Mesodermal cell (in vitro differentiated cells): ENCODE measurements at regions not wholly inside any gene's neighbourhood (a gene's known extent, or its start where the extent isn't known, plus 50 kb on each side); places are given as distances from the start of the nearest gene placed in this dataset.

Source experiments
- H3K27ac ChIP-seq: 2 replicates; pipeline ENCODE4 v1.7.0; 2013; ENCODE audit warnings: mild to moderate bottlenecking, low read depth, low read length, moderate library complexity; ENCODE audit not compliant: severe bottlenecking
- H3K36me3 ChIP-seq: 2 replicates; pipeline ENCODE4 v1.7.1; 2013; ENCODE audit warnings: mild to moderate bottlenecking, low read length, moderate library complexity; ENCODE audit not compliant: control insufficient read depth, insufficient read depth
- H3K4me1 ChIP-seq: one replicate; pipeline ENCODE4 v1.7.1; 2013; ENCODE audit warnings: mild to moderate bottlenecking, low read length; ENCODE audit not compliant: insufficient read depth, control insufficient read depth, poor library complexity, severe bottlenecking
- H3K4me3 ChIP-seq: 2 replicates; pipeline ENCODE4 v1.7.0; 2013; ENCODE audit warnings: low read length, control low read depth, mild to moderate bottlenecking; ENCODE audit not compliant: insufficient read depth, poor library complexity, severe bottlenecking; ENCODE audit errors: extremely low read depth
- H3K9me3 ChIP-seq: 2 replicates; pipeline ENCODE4 v1.7.1; 2013; ENCODE audit warnings: mild to moderate bottlenecking, low read length, moderate library complexity; ENCODE audit not compliant: control insufficient read depth
- WGBS, 2 experiments: methylation state at CpG; one replicate each; pipeline ENCODE4 v1.1.5; 2013; ENCODE audit warnings: missing lambda C conversion rate in 2 of 2; ENCODE audit not compliant: insufficient coverage in 2 of 2; 5-methylcytosine and 5-hydroxymethylcytosine counted together

GRCh38 chr3:107992976-107993684 lies 97.7 kb downstream of the CD47 start:
- no peak overlapping the region for H3K4me3 ChIP-seq
- no peak overlapping the region for H3K27ac ChIP-seq

GRCh38 chr3:107990926-107991325 lies 99.9 kb downstream of the CD47 start:
- H3K36me3 ChIP-seq: no peaks in the 10 kb centered on the region
- no peaks in the 10 kb centered on the region for H3K4me1 ChIP-seq
- WGBS, 2 experiments: 87 to 89% methylated on average over 2 to 4 of the region's 5 CpGs
- H3K9me3 ChIP-seq: no peaks in the 10 kb centered on the region
- H3K4me3 ChIP-seq: no peak overlapping the region
- H3K27ac ChIP-seq: no peak overlapping the region

More at GRCh38 chr3:107992976-107993684, 97.7 kb downstream of the CD47 start:
- no peaks in the 10 kb centered on the region for H3K9me3 ChIP-seq
- 82 to 90% methylated on average over 4 to 6 of the region's 9 CpGs for WGBS, 2 experiments
- H3K4me1 ChIP-seq: no peaks in the 10 kb centered on the region
- no peaks in the 10 kb centered on the region for H3K36me3 ChIP-seq

DNA sequence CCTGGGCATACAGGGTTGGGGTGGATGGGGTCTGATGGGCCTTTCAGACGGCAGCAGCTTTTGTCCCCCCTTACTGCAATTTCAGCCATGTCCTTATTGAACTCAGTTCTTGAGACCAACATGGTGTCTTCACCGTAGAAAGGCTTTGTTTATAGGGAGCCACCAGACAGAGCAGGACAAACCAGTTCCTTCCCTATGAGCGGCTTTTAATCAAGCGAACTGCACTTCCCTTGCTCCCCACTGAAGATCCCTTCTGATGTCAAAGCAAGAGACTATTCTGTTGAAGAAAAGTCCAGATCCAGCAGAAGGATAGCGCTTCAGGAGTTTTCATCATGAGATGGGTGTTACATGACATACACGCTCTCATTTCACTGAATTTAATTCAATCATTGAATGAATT lies 100.4 kb downstream of the CD47 start:
- no peaks in the 10 kb centered on the region for H3K4me1 ChIP-seq
- no peaks in the 10 kb centered on the region for H3K36me3 ChIP-seq
- 89 to 100% methylated on average over 4 to 5 of the region's 6 CpGs for WGBS, 2 experiments
- no peaks in the 10 kb centered on the region for H3K9me3 ChIP-seq
- no peak overlapping the region for H3K4me3 ChIP-seq
- no peak overlapping the region for H3K27ac ChIP-seq

DNA sequence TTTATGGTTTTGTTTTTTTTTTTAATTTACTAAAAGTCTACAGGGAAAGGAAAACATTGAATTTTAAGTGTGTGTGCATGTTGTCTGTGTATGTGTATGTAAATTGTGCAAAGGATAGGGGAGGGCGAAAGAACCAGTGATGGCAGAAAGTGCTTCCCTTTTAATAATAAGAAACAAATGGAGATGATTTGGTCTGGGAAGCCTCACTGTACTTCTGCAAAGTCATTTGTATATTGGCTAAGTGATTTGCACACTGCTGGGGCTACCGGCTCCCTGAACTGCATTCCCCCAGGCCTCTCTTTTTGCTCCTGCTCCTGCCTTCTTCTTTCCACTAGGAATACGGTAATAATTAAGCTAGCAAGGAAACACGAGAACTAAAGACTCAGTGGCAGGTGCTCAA lies 101.2 kb downstream of the CD47 start:
- no peak overlapping the region for H3K4me3 ChIP-seq
- H3K9me3 ChIP-seq: no peaks in the 10 kb centered on the region
- H3K4me1 ChIP-seq: peaks cover 2% of the 10 kb centered on the region
- WGBS, 2 experiments: 42 to 60% methylated on average over 1 to 2 of the region's 4 CpGs
- H3K27ac ChIP-seq: no peak overlapping the region
- no peaks in the 10 kb centered on the region for H3K36me3 ChIP-seq

DNA sequence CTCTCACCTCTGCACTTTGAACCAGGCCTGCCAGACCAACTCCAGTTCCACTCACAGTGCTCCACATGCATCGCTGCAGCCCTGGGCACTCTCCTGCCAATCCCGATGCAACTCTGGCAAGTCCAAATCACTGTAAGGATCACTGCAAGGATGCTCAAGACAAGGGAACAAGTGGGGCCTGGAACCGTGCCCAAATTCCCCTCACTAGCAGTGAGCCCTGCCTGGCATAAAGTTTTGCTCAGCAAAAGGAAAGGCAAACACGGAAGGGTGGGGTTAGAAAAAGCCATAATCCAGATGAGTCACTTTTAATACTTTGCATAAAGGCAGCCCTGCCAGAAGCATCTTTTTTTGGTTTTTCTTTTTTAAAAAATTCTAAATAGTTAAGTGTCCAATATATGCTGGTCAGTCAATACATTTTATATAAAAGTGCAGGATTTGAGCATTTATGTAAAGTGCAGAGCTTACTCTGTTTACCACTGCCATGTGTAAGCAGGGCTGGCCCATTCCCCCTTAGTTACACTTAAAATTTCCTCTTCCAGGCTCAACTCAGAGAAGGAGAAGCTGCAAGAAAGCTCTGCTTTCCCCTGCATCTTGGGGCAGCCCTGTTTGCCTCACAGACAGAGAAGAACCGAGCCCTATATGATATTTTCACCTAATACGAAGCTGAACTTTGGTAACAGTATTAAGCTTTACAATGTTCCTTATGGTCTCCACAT lies 102.2 kb downstream of the CD47 start:
- no peaks in the 10 kb centered on the region for H3K9me3 ChIP-seq
- H3K4me3 ChIP-seq: no peak overlapping the region
- 90 to 93% methylated on average over 3 to 6 of the region's 6 CpGs for WGBS, 2 experiments
- H3K27ac ChIP-seq: no peak overlapping the region
- no peaks in the 10 kb centered on the region for H3K36me3 ChIP-seq
- peaks cover 2% of the 10 kb centered on the region for H3K4me1 ChIP-seq

GRCh38 chr3:107987036-107987939 lies 103.5 kb downstream of the CD47 start:
- Histone ChIP-seq H3K27ac (no peak overlapping the region), H3K36me3 (no peaks in the 10 kb centered on the region), H3K9me3 (no peaks in the 10 kb centered on the region), H3K4me3 (no peak overlapping the region), H3K4me1 (peaks cover 2% of the 10 kb centered on the region)
- WGBS, 2 experiments: 90% methylated on average over 3 to 7 of the region's 8 CpGs

- Histone ChIP-seq H3K27ac (no peak overlapping the region), H3K9me3 (no peaks in the 10 kb centered on the region)
- 80 to 93% methylated on average over 3 of the region's 4 CpGs for WGBS, 2 experiments
Measured at GRCh38 chr3:107986505-107986904, 104.3 kb downstream of the CD47 start.

GRCh38 chr3:107985496-107985895 lies 105.3 kb downstream of the CD47 start:
- H3K36me3 ChIP-seq: no peaks in the 10 kb centered on the region
- peaks cover 2% of the 10 kb centered on the region for H3K4me1 ChIP-seq
- no peaks in the 10 kb centered on the region for H3K9me3 ChIP-seq
- H3K27ac ChIP-seq: no peak overlapping the region
- 84 to 93% methylated on average over 4 of the region's 4 CpGs for WGBS, 2 experiments
- H3K4me3 ChIP-seq: no peak overlapping the region

More at GRCh38 chr3:107986505-107986904, 104.3 kb downstream of the CD47 start:
- peaks cover 2% of the 10 kb centered on the region for H3K4me1 ChIP-seq
- no peak overlapping the region for H3K4me3 ChIP-seq
- H3K36me3 ChIP-seq: no peaks in the 10 kb centered on the region

DNA sequence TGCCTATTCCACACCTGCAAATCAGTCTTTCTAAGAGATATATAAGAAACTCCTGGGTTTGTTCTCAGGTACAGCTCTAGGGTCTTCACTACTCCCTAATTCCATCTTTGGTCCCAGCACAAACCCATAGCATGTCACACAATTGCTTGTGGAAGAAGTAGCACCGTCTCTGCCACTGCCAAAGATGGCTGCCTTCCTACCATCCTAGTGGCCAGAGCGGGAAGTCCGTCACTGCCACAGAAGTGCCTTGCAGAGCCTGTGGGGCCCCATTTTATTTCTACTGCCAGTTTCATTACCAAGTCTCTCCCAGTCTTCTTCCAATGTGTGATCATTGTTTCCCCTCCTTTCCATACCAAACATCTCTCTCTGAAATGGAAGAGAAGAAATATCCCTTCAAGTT lies 107.6 kb downstream of the CD47 start:
- H3K27ac ChIP-seq: no peak overlapping the region
- 80 to 93% methylated on average over 1 to 3 of the region's 3 CpGs for WGBS, 2 experiments
- no peaks in the 10 kb centered on the region for H3K9me3 ChIP-seq
- H3K36me3 ChIP-seq: no peaks in the 10 kb centered on the region
- no peak overlapping the region for H3K4me3 ChIP-seq
- H3K4me1 ChIP-seq: peaks cover 2% of the 10 kb centered on the region

- 100% methylated on average over 1 of the region's 1 CpG; no CpG with 5 or more reads in 1 of the 2 experiments for WGBS, 2 experiments
- H3K4me1 ChIP-seq: peaks cover 2% of the 10 kb centered on the region
- no peak overlapping the region for H3K27ac ChIP-seq
- no peak overlapping the region for H3K4me3 ChIP-seq
- H3K9me3 ChIP-seq: no peaks in the 10 kb centered on the region
- no peaks in the 10 kb centered on the region for H3K36me3 ChIP-seq
Measured at GRCh38 chr3:107982165-107982564, 108.7 kb downstream of the CD47 start.
